GM12872 (cell line): ENCODE measurements at regions not wholly inside any gene's neighbourhood (a gene's known extent, or its start where the extent isn't known, plus 50 kb on each side); places are given as distances from the start of the nearest gene placed in this dataset.

ENCODE experiments used
- CTCF ChIP-seq: IDR thresholded peaks from 3 replicates; pipeline ENCODE4 v1.5.1; 2011; ENCODE audit warnings: low read depth, mild to moderate bottlenecking, low read length, moderate library complexity; ENCODE audit not compliant: insufficient read depth

- TF ChIP-seq CTCF, result no peak
Observed at GRCh38 chr16:85413691-85414663, 199.1 kb upstream of the GSE1 start.

- no peak for TF ChIP-seq CTCF
Observed at GRCh38 chr16:85415196-85416090, 197.7 kb upstream of the GSE1 start.

GRCh38 chr16:85416228-85417109 is 196.7 kb upstream of the GSE1 start:
- peak; percentile 72 for TF ChIP-seq CTCF

- TF ChIP-seq CTCF, result no peak
Observed at GRCh38 chr16:85417156-85417860, 195.8 kb upstream of the GSE1 start.

- TF ChIP-seq CTCF, result no peak
Observed at GRCh38 chr16:85418978-85419491, 194.1 kb upstream of the GSE1 start.

GRCh38 chr16:85419503-85420408 is 193.4 kb upstream of the GSE1 start:
- TF ChIP-seq CTCF, result no peak
